GM12873 (cell line): ENCODE measurements at regions not wholly inside any gene's neighbourhood (a gene's known extent, or its start where the extent isn't known, plus 50 kb on each side); places are given as distances from the start of the nearest gene placed in this dataset.

Experiments used
- CTCF ChIP-seq: IDR thresholded peaks from 2 replicates; pipeline ENCODE4 v1.5.1; 2012; ENCODE audit warnings: low read depth, mild to moderate bottlenecking, moderate library complexity, low read length, control low read depth; ENCODE audit not compliant: insufficient read depth; ENCODE audit errors: missing control alignments

DNA sequence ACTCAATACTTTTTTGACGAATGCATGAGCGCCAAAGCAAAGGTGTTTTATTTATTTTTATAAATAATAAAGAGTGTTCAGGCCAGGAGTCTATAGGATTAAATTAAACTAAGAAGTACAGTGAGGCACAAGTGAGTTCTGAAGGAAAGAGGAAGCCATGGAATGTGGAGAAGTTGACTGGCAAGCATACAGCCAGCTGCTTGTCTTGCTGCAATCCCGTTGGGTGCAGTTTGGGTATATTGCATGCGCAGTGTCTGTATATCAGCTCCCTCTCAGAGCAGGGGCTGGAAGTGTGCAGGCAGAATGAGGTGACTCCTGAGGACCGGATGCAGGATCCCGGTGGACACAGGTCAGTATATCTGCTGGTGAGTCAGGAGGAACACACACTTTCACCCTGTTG lies 315.6 kb downstream of the ZSWIM6 start:
- no peak for TF ChIP-seq CTCF

DNA sequence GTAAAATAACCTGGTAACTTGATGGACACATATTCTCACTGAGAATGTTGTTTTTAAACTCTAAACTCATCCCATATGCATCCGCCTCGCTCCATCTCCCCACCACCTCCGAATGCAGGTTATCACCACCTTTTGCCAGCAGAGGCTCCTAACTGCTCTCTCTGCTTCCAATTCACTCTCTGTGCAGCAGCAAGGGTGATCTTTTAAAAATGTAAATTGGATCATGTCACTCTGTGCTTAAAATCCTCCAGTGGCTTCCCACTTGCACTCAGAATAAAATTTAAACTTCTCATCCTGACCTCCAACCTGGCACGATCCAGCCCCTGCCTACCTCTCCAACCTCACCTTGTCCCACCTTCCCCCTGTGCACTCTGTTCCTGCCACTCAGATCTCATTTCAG lies 317.2 kb downstream of the ZSWIM6 start:
- TF ChIP-seq CTCF = no peak

- no peak for TF ChIP-seq CTCF
Measured at GRCh38 chr5:61649971-61650370, 317.9 kb downstream of the ZSWIM6 start.

GRCh38 chr5:61650661-61651060 lies 318.6 kb downstream of the ZSWIM6 start:
- no peak for TF ChIP-seq CTCF

DNA sequence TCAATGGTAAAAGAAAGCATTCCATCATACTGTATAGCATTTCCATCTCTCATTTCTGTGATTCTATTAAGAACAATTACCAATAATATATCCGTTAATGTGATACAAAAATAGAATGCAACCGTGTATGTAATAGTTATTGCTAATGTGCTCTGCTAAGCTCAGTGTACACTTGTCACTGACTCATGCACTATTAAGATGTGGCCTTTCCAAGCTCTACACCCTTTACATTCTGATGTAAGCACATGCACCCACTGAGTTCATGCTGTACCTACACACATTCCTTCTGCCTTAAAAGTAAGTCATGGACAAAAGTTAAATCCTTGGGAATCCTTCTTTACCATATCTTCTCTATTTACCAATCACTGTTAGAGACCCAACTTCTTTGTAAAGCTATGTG lies 319.1 kb downstream of the ZSWIM6 start:
- no peak for TF ChIP-seq CTCF

GRCh38 chr5:61652916-61653315 lies 320.9 kb downstream of the ZSWIM6 start:
- TF ChIP-seq CTCF = no peak

GRCh38 chr5:61653807-61654580 lies 321.9 kb downstream of the ZSWIM6 start:
- no peak for TF ChIP-seq CTCF
